ENCODE measurements at regions not wholly inside any gene's neighbourhood (a gene's known extent, or its start where the extent isn't known, plus 50 kb on each side); places are given as distances from the start of the nearest gene placed in this dataset.
"Not testable (repeated sequence)": the region's sequence is repeated elsewhere in the genome, so short reads cannot be mapped to it uniquely, and the experiment has no call there.

DNA sequence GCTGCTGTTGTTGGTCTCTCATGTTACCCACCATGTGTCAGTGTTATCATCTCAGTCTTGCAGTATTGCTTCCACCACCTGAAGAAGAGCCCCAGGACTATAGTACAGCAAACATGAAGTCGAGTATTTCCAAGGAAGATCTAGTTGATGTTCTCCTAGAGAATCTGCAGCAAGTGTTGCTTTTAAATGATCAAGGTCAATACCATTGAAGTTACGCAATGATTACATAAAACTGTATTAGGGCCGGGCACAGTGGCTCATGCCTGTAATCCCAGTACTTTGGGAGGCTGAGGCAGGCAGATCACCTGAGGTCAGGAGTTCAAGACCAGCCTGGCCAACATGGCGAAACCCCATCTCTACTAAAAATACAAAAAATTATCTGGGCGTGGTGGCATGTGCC is 173.9 kb downstream of the TJP1 start:
- DNase-seq, result not testable (repeated sequence)

DNA sequence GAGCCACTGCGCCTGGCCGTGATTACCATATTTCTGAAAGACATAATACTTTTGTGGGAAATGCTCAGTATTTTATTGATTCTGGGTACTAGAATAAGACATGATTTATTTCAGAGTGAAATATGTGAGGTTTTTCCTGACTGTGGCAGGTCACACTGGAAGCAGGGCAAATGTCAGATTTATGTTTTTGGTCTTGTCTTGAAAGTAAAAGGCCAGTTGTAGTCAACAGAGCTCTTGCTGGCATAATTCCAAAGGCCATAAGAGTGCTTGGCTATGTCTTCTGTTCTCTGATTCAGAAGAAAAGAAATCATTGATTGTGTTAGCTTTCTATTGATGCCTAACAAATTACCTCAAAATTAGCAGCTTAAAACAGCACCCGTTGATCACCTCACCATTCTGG is 176.4 kb downstream of the TJP1 start:
- no peak for DNase-seq

DNA sequence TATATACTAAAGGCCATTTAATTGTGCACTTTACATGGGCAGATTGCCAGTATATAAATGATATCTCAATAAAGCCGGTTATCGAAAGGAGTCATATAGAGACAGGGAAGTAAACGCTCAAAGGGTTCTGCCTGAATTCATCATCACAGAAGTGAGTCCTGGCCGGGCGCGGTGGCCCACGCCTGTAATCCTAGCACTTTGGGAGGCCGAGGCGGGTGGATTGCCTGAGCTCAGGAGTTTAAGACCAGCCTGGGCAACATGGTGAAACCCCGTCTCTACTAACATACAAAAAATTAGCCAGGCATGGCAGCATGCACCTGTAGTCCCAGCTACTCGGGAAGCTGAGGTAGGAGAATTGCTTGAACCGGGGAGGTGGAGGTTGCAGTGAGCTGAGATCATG is 177.9 kb downstream of the TJP1 start:
- not testable (repeated sequence) for DNase-seq

DNA sequence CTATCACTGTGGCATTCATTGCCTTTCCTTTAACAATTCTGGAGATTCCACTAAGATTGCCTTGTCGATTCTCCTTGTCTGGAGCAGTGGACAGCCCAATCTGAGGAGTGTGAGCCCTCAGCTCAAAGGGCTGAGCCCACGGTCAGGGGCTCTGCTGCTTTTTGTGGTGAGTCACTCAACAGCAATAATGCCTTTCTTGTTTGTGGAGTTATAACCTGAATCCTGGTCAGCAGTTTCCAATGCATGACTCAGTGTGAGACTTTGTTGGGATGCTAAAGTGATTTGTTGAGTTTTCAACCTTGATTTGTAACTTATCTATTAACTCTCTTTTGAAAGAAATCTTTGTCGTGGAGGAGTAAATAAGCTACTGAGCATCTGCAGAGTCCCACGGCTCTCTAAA is 183.5 kb downstream of the TJP1 start:
- DNase-seq, result no peak

DNA sequence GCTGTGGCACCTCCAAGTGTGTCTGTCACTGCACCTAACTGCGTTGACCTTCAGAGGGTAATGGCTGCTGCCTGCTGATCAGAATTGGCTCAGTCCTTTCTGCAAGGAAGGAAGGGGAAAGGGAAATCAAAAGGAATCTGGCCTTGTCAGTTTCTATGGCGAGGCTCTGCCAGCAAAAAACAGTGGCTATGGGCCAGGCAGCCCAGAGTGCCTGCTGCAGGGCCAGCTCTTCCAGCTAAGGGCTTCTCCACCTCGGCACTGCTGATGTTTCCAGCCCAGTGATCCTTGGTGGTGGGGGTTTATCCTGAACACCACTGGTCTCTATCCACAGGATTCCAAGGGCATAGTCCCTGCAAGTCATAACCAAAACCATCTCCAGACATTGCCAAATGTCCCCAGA is 184.3 kb downstream of the TJP1 start:
- DNase-seq, result no peak

DNA sequence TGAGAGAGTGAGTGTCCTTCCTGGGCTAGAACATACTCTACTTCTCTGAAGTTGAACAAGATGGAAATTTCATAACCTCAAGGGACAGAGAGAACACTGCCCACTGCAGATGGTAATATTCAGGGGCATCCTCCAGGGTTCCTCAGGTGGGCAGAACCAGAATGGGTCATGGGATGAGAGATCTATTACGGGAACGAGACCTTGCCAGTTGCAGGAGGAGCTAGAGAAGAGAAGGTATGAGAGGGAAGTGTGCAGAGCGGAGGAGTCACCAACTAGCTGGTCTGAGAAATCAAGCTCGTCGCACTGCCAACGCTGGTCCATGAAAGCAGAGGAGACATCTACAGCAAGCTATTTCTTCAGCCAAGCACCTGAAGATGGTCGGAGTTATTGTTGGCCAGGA is 184.7 kb downstream of the TJP1 start:
- no peak for DNase-seq

DNA sequence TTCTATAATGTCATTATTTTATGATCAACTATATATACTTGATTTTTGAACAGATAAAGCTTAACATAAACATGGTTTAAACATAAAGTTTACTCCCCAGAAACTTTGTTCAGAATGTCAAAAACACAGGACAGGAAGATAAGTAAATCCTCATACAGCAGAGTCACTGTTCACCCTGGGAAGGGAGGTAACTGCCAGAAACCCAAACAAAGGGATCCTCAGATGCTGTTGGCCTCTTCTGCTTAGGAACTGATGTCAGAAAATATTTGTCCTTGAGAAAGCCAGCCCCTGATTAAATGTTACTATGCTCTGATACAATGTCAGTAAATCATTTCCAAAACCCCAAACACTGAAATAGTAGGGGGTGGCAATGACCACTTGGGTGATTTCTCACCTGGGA is 185.3 kb downstream of the TJP1 start:
- no peak for DNase-seq

DNA sequence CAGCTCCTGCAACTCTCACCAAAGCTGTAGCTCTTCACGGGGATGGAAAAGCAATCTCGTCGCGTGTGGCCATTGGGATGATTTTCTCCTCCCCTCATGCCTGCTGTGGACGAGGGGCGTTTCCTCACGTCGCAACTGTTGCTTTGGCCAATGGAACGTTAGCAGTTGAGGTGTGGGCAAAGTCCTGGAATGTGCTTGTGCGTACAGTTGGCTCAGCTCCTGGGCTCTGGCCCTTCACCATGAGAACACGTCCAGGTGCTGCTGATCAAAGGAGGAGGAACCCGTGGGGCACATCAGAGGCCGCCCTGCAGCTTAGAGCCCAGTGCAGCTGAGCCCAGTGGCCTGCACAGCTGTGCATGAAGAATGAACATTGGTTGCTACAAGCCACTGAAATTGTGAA is 186.1 kb downstream of the TJP1 start:
- no peak for DNase-seq

DNA sequence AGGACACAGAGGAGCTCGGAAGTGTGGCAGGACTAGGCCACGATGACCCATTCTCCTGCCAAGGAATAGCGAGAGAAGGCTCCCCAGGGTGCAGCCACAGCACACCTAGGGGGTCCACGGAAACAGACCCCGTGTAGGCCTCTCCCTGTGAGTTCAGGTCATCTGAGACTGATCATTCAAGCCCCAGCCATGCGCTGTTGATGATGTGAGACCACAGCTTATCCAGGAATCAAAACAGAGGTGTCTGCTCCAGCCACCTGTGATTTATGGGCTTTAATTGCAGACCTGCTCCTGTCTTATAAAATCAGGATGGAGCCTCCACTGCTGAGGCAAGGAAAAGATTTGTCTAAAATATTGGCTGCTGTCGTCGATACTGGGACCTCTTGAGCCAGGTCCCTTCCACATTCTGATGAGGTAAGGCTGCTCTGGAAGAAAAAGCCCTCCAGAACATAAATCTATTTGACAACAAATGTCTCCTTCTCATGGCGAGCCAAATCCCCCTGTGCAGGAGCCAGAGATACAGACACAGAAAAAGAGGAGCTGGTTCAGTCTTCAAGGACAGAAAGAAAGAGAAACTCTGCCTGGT is 186.7 kb downstream of the TJP1 start:
- no peak for DNase-seq

DNA sequence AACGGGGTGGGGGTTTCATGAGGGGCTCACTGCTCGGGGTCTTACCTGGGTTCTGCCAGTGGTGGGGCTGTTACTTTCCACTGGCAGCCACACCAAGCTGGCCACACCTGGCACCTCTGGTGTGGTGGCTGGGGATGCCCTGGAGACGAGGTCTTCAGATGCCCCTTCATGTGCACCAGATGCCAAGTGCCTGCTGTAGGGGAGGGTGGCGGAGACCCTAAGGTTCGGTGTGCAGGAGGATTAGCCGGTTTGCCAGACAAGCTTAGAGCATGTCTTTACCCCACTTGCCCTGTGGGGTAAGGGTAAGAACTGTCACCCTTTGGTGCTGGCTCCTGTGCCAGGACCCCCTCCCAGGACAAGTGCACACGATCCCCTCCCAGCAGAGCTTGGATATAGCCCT is 188.3 kb downstream of the TJP1 start:
- no peak for DNase-seq

DNA sequence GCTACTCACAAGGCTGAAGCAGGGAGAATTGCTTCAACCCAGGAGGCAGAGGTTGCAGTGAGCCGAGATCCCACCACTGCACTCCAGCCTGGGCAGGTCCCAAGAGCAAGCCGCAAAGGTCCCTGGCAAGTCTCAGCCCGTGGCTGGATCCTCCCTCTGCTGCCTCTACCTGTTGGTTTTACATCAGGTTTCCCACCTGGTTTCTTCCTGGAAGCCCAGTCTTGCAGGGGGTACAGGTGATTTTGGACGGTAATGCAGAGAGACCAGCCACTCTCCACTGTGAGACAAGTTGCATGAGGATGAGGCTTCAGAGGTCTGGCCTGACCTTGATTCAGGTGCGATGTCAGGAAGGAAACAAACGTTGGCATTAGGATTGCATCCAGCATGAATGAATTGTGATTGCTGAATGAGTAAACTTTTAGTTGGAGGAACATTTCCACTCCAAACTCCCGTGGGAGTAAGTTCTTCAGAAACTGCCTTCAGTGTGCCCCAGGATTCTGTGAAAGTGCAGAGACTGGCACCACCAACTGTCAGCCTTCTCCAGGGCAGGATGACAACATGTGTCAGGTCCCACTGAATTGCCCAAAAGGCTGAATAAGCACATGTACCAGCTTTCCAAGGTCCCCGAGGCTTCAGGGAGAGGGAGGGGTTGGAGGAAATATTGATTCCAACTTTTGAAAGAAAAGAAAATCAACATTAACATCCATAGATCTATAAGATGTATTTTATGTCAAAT is 189.4 kb downstream of the TJP1 start:
- DNase-seq, result no peak

DNA sequence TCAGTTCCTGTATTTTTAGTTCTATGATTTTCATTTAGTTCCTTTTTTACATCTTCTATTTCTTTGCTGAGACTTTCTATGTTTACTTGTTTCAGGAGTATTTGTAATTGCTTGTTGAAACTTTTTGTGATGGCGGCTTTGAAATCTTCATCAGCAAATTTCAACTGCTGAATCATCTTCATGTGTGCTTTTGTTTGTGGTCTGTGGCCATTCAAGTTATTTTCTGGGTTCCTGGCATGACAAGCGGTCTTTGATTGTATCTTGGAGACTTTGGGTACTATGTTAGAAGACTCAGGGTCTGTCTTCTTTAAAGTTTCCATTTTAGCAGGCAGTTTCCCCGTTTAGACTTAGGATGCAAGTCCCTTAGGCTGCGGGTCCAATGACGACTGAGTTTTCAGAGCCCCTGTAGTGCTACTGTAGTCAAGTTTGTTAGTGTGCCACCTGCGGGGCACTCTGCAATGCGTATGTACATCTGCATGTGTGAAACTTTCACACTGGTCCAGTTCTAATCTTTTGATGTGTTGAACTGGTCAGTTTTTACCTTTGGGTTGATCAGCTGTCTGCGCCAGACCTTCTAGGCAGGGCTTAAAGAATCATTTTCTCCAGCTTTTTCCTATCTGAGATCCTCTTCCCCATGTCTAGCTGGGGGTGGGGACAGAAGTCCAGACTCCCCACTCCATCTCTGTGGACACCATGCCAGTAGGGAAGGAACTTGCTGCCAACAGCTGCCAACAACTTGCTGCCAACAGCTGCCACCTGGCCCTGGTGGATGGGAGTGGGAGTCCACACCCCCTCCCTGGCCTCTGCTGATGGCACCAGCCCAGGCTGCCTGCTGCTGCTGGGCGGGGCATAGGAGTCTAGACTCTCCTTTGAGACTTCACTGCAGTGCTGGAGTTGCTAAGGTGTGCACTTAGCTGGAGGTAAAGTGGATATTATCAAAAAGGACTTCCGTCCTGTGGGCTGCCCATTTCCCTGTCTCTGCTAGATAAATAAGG is 190.9 kb downstream of the TJP1 start:
- no peak for DNase-seq

DNA sequence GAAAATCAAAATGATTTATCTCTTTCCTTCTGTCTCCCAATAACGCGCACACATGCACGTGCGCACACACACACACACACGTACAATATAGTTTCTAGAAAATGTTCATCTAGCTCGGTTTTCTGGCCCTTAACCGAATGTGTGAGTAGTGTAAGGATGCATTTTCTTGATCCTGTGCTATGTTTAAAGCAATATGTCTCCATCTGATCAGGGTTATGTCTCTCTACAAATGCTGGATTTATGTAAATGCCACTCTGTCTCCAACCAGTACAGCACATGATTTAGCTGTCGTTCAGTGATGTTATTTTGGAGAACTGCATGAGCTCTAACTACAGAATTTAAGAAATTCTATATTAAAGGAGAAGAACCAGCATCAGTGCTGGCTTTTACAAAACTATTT is 198.0 kb downstream of the TJP1 start:
- DNase-seq, result no peak

DNA sequence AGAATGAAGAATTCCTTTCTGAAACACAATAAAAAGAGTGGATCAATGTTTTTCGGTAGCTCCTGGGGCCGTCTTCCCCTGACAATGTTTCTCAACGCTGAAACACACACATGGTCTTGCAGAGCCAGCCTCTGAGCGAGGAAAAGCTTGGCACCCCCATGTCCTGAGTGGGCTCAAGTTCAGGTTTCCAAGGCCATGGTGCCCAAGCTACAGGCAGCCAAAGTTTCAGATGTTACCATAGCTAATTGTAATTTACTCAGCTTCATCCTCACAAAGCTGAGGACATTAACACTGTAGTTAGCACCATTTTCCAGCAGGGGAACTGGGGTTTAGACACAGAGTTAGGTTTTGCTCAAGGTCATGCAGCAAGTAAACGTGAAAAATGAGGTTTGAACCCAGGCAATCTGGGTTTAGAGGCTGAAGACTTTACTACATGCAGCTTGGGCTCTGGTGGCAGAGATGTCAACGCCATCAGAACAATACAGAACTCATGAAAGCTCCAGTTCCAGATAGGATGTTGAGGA is 199.1 kb downstream of the TJP1 start:
- no peak for DNase-seq

DNA sequence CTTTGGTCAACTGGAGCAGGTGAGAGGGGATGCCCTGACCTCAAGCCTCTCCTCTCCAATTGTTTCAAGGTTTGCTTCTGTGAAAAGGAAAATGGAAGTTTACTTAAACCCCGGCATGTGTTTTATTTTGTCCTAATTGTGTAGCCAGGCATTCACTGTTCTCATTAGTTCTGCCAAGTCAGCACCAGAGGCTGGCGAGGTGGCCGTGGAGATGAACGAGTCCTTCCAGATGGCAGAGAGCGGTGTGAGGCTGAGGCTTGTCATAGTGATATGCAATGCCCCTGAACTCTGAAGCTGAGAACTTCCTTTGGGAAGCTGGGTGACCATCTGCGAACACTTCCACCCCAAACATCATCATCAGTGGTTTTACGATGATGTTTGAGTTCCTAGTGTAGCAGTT is 199.6 kb downstream of the TJP1 start:
- DNase-seq, result no peak

DNA sequence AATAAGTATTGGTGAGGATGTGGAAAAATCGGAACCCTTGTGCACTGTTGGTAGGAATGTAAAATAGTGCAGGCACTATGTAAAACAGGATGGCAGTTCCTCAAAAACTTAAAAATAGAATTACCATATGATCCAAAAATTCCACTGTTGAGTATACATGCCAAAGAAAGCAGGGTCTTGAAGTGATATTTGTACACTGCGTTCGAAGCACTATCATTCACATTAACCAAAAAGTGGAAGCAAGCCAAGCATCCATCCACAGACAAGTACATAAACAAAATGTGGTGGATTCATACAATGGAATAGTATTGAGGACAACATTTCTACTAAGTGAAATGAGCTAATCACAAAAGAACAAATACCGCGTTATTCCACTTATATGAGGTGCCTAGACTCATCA is 200.7 kb downstream of the TJP1 start:
- no peak for DNase-seq

DNA sequence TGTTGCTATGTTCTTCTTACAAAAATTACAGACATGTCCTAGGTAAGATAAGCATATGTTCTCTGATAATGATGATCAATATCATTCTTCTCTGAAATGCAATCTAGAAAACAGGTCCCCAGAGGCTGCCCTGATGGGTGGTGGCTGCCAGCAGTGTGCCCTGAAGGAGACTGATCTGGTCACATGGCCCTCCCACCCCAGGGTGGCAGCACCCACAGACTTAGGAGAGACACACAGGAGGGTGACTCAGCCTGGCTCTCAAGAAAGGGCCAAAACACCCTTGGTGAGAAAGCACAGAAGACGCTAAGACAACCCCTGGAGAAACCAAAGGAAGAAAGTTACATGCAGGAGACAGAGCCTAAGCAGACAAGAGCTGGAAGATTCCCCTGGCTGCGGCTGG is 203.7 kb downstream of the TJP1 start:
- no peak for DNase-seq

DNA sequence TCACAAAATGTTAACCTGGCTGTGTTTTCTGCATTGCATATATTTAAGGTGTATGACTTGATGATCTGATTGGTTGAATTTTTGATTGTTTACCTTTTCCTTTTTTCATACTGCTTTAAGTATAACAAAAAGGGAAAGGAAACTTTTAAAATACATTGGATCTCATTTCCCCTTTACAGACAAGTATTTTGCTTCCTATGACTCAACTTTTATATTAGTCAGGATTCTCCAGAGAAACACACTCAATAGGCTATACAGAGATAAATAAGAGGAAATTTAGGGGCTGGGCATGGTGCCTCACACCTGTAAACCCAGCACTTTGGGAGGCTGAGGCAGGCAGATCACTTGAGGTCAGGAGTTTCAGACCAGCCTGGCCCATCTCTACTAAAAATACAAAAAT is 205.8 kb downstream of the TJP1 start:
- no peak for DNase-seq

DNA sequence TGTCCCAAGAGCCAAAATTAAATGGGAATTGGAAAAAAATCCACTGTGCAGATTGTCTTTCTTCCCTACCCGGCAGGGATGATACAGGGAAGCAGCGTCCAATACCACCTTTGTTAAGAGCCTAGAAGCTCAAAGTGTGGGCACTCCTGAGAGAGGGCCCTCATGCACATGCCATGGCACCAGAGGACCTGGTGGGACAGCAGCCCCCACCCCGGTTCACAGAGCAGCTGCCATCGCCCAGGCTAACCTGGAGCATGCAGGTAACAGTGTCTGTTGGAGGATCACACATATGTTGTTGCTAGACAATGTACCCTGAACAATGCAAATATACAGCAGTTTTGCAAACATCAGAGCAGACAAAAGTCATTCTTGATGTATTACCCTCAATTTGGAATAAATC is 206.5 kb downstream of the TJP1 start:
- no peak for DNase-seq

DNA sequence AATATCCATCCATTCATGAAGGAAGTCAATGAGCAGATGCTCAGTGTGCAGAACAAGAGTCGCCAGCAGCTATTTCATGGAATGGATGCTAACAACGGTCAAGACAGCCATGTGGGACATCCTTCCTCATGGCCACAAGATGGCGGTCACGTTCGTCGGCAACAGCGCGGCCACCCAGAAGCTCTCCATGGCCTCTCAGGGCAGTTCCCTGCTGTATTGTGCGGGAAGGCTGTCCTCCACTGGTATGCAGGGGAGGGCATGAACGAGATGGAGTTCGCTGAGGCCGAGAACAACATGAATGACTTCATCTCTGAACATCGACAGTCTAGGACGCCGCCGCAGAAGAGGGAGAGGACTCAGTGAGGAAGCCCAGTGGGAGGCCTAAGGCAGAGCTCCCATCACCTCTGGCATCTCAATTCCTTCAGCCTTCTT is 208.3 kb downstream of the TJP1 start:
- DNase-seq, result no peak

DNA sequence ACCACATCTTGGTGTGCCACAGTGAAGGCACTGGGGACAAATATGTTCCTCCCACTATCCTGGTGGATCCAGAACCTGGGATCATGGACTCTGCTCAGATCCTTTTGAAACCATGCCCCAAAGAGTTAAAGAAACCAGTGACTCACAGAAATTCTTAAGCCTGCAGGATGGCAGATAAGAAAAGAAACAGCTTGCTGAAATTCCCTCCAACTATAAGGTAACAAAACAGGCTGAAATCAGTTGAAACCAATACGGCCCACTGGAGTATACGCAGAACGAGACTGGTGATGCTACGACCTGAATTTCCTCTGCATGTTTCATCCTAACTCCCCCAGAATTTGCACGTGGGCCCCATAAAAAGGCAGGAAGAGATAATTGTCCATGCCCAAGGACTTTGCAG is 209.6 kb downstream of the TJP1 start:
- no peak for DNase-seq

DNA sequence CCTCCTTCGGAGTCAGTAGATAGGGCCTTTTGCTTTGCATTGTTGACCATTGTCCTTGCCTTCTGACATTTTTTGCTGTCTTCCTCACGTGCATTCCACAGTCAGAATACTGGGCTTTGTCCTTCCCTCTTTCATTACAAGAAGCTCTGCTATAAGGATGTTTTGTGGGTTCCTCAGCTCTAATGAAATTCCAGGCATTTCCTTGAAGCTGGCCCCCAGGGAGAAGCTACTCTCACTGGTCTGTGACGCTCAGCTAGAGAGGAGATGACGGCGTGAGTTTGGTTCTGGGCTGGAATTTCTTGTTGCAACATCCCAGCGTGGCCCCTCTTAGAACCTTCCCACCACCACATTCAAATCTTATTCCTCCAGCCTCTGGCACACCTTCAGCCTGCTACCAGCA is 210.2 kb downstream of the TJP1 start:
- DNase-seq, result no peak

DNA sequence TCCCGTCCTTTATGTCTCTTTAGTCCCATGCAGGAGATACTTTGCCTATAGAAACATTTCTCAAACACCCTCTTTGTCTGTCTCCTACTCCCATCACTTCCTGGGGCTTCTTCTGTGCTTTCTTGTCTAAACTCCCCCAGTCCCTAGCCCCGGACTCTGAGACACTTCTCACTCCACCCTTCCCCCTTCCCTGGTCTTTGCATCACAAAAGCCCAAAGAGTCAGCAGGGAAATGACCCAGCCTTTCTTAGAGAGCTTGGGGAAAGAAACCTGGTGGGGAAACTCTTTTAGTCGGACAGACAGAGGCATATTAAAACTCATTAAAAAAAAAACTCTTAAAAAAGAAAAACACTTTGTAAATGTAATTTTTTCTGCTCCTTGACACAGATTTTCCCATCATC is 211.2 kb downstream of the TJP1 start:
- DNase-seq, result no peak

DNA sequence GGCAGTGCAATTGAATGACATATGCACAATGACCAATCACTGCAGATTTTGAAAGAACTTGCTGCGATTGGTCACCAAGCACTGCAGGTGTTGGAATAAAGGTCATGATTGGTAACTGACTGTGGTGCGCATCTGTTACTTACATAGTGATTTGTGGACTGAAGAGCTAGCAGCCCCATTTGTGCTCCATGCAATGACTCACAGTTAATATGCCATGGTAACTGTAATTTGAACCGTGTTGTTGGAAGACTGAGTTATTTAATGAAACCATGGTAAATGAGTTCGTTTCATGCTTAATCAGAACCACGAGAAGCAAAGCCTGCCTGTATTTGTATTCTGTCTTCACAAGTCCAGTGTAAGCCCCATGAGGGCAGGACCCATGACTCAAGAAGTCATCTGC is 220.5 kb downstream of the TJP1 start:
- no peak for DNase-seq

Measured in stimulated activated CD4-positive, alpha-beta T cell treated with anti-CD3 and anti-CD28 coated beads, Interleukin-4, amount 100 ng/mL, for 4 hours (primary cell).